ENCODE measurements at regions not wholly inside any gene's neighbourhood (a gene's known extent, or its start where the extent isn't known, plus 50 kb on each side); places are given as distances from the start of the nearest gene placed in this dataset.

DNA sequence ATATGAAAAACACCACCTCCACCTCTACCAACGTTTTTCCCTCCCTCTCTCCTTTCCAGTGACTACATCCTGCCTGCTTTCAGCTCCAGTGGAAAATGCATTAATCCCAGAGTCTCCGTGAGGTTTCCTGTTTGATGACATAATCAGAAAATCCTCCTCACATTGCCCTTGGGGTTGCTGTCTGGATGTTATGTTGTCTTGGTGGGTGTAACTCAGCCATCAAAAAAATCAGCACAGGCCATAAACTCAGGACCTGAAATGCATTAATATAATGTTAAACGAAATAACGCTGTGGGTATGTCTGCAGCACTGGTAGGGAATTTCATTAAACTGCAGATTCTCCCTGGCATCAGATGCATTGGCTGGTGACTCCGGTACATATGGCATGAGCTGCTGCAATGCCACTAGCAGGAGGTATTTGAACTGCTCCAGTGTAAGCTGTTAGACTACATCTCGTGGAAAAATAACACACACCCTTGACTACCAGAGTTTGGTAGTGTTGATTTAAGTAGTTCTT, 297.8 kb downstream of the PRL start:
- TF ChIP-seq, protein P1, sequence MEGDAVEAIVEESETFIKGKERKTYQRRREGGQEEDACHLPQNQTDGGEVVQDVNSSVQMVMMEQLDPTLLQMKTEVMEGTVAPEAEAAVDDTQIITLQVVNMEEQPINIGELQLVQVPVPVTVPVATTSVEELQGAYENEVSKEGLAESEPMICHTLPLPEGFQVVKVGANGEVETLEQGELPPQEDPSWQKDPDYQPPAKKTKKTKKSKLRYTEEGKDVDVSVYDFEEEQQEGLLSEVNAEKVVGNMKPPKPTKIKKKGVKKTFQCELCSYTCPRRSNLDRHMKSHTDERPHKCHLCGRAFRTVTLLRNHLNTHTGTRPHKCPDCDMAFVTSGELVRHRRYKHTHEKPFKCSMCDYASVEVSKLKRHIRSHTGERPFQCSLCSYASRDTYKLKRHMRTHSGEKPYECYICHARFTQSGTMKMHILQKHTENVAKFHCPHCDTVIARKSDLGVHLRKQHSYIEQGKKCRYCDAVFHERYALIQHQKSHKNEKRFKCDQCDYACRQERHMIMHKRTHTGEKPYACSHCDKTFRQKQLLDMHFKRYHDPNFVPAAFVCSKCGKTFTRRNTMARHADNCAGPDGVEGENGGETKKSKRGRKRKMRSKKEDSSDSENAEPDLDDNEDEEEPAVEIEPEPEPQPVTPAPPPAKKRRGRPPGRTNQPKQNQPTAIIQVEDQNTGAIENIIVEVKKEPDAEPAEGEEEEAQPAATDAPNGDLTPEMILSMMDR (IDR thresholded peaks at IDR 0.05): no peak
- no peak for TF ChIP-seq POLR2A (IDR thresholded peaks at IDR 0.05)
- no peak for TF ChIP-seq POLR2AphosphoS5 (IDR thresholded peaks at IDR 0.05; ENCODE audit: insufficient read depth in 1 of 2, low read depth in 1 of 2)
